ENCODE measurements at regions not wholly inside any gene's neighbourhood (a gene's known extent, or its start where the extent isn't known, plus 50 kb on each side); places are given as distances from the start of the nearest gene placed in this dataset.
"Not testable (repeated sequence)": the region's sequence is repeated elsewhere in the genome, so short reads cannot be mapped to it uniquely, and the experiment has no call there.

GRCh38 chr7:89773611-89774010 lies 380.7 kb upstream of the STEAP1 start:
- no peak for DNase-seq

DNA sequence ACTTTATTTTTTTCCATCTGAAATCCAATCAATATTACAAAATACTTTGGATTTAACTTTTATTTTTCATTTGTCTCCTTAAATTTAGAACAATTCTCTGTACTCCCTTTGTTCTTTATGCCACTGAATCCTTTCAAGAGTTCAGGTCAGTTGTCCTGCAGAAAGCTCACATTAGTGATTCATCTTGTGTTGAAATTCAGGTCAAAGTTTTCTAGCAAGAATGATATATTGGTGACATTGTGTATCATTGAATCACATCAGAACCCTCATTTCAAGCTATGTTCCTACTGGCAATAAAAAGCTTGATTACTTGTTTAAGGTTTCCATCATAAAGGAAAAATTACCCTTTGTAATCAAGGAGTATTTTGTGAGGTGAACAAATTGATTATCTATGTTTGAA lies 378.8 kb upstream of the STEAP1 start:
- DNase-seq: no peak

DNA sequence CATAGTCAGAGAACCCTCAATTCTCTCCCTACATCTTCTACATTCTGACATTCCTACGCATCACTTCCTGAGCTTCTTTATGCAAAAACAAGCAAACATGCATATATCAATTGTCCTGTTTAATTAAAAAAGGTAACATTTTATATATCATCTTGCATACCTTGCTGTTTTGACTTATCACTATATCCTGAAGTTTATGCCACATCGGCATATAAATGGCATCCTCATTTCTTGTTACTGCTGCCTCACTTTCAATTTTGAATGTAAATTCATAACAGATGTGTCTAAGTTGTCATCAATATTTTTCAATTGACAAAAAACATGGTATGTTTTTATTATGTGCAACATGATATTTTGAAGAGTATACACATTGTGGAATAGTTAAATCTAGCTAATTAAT lies 377.3 kb upstream of the STEAP1 start:
- no peak for DNase-seq

DNA sequence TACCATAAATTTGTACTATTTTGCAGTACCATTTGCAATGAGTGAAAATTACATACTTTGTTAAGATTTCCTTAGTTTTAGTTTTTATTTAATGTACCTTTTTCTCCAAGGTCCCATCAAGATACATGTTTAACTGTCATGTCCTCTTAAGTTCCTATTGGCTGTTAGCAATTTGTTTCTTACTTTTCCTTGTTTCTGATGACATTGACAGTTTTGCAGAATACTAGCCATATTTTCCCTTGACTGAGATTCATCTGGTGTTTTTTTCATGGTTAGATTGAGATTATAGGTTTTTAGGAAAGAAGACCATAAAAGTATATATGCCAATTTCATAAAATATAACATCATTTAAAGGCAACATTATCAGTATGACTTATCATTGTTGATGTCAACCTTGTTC lies 376.8 kb upstream of the STEAP1 start:
- DNase-seq: no peak

DNA sequence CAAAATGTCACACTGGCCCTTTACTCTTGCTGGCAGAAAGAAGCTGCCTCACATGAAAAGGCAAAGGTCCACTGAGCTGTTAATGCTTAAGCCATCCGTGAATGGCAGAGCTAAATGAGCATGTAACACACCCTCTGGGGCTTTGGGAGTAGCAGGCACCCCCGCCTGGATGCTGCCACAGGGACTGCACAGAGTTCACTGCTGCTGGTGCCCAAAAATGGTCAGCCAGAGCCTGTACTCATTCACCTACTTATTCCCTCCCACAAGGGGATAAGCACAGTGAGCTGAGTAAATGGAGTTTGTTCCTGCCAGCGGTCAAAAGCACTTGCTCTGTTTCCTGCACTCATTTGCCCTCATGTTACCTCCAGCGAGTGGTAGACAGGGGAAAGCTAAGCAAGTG lies 374.0 kb upstream of the STEAP1 start:
- no peak for DNase-seq

GRCh38 chr7:89796481-89796880 lies 357.8 kb upstream of the STEAP1 start:
- no peak for DNase-seq

GRCh38 chr7:89797965-89798598 lies 356.2 kb upstream of the STEAP1 start:
- no peak for DNase-seq

DNA sequence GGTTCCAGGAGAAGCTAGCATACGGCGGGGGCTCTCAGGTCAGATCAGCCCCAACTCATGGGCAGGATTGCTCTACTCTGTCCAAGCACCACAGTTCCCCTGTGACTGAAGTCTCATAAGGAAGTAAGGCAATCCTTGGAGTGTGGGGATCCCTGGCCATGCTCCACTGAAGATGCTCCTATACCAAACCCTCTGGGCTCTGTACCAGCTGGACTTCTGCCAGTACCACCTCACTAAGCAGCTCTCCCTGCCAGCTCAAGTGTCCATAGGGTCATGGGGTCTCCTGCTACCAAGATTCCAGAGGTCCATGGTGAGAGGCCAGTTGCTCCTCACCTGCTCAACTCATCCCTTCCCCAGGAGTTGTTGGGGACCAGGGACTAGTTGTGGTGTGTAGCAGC lies 355.7 kb upstream of the STEAP1 start:
- DNase-seq: no peak

- DNase-seq: no peak
Measured at GRCh38 chr7:89800761-89801160, 353.5 kb upstream of the STEAP1 start.

DNA sequence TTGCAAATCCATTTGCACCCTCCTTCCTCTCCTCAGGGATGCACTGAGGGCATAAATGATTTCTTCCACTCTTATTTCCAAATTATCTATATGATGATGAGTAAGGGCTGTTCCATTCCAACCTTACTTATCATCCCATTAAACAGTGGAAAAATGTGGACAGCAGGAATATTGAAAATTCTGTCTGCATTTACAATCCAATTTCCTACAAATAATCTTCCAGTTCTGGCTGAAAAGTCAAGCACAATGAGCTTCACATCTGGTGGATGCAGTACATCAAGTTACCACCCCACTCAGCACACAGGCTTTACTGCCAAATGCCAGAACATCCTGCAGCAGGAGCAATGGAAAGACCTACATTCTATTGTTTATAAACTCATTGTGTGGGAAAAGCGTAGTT lies 345.0 kb upstream of the STEAP1 start:
- DNase-seq: no peak

DNA sequence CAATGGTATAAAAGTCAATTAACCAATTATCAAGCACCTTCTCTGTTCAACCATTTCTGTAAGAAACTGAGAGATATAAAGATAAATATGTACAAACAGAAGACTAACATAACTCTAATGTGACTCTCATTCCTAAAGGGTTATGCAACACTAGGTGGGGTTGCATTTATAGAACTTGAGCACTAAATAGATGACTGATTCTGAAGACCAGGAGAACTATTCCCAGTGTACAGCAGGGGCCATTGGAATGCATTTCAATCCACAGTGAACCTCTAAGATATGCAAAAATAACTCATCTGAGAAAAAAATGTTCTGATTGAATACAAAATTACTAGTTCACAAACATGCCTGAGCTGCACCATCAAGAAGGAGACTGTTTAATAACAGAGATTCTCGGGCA lies 341.2 kb upstream of the STEAP1 start:
- DNase-seq: no peak

GRCh38 chr7:89826121-89826520 lies 328.1 kb upstream of the STEAP1 start:
- DNase-seq: no peak

GRCh38 chr7:89826557-89826956 lies 327.7 kb upstream of the STEAP1 start:
- DNase-seq: no peak

GRCh38 chr7:89837515-89837914 lies 316.8 kb upstream of the STEAP1 start:
- DNase-seq: peak; percentile 74

- DNase-seq: no peak
Measured at GRCh38 chr7:89839329-89839728, 314.9 kb upstream of the STEAP1 start.

- no peak for DNase-seq
Measured at GRCh38 chr7:89845952-89846351, 308.3 kb upstream of the STEAP1 start.

DNA sequence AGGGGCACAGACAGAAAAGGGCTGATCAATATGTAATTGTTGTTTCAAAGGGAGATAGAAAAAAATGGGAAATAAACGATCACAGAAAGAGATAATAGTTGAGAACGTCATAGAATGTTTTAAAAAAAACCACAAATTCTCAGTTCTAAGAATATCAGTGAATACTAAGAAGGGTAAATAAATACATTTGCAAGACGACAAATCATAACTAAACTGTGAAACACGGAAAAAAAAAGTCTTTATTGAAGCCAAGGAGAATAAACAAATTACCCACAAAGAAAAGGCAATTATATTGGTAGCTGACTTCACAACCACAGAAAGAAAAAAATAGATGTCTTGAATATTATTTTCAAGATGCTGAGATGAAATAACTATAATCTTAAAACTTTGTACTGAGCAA lies 305.2 kb upstream of the STEAP1 start:
- DNase-seq: no peak

- DNase-seq: not testable (repeated sequence)
Measured at GRCh38 chr7:89857053-89857452, 297.2 kb upstream of the STEAP1 start.

DNA sequence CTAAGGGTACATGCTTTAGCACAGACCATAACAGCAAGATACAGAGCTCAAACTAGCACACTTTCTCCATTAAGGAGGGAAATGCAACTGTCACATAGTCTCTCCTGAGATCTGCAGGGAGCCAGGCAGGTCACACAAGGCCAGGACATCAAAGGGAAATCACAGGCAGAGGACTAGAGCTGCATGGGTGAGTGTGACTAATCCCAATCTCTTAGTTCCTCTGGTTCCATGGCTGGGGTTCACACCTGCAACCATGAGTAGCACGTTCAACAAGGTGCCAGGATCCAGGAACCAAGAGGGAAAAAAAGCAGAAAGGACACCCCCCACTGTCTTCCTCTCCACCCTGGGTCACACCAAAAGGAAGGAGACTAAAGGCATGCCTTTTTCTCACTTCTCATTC lies 296.5 kb upstream of the STEAP1 start:
- no peak for DNase-seq

DNA sequence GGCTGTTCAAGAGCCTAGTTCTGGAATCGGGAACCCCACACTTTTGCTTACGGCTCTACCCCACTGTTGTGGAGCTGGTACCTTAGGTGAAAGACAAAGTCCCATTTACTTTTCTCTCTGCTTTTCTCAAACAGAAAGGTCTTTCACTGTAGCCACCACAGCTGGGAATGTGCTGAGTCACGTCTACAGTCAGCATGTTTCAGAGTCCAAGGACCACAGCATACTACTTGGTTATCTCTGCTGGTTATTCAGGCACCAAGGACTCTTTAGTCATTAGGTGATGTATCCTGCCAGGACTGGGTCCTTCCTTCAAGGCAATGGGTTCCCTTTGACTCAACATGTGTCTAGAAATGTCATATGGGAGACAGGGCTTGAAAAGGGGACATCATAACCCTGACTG lies 266.8 kb upstream of the STEAP1 start:
- no peak for DNase-seq

GRCh38 chr7:89908736-89909135 lies 245.5 kb upstream of the STEAP1 start:
- no peak for DNase-seq

DNA sequence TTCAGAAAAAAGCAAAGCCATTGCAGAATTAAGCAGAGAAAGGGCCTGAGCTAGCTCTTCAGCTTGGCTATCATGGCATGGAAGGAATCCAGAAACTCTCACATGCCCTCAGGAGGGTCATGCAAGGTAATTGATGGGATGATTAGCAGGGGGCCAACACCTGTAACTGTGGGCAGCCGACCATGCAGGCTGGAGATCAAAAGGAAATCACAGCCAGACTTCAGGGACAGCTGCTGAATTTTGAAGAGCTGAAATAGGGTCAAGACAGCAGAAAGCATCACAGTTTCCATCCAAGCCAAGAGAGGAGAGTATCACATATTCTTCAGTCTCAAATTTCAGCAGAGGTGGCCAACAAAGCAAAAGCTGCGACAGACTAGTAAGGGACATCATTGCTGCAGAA lies 239.6 kb upstream of the STEAP1 start:
- no peak for DNase-seq

DNA sequence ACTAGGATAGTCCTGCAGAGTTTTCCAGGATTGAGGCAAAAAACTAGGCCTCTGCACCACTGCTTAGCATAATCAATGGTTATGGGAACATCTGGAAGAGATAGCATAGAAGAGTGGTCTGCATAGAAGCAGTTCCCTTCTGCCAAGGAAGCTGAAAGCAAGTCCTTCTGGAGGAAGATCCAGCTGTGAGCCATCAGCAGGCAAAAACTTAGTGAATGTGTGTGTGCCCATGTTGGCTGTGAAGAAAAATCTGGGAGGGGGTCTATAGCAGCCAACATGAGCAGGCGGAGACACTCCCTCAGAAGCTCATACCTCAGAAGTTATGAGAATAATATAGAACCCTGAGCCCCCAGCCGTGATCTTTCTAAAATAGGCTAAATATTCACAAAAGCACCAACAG lies 228.1 kb upstream of the STEAP1 start:
- DNase-seq: no peak

GRCh38 chr7:89926701-89927100 lies 227.6 kb upstream of the STEAP1 start:
- DNase-seq: no peak

GRCh38 chr7:89927762-89928161 lies 226.5 kb upstream of the STEAP1 start:
- no peak for DNase-seq

DNA sequence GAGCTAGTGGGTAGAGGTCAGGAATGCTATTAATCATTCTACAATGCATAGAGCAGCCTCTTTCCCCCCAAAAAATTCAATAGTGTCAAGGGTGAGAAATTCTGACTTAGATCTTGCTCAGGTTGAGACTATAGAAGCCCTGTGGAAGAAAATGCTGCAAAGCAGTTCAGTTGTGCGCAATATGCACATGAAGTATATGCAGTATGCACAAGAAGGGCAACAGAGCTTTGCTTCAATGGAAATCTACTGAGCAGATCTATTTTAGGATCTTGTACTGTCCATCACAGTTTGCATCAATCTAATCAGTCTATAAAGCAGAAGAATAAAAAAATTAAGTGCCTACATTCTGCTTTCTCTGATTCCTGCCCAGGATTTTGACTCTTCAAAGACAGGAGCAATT lies 225.8 kb upstream of the STEAP1 start:
- DNase-seq: no peak
